ENCODE measurements at regions not wholly inside any gene's neighbourhood (a gene's known extent, or its start where the extent isn't known, plus 50 kb on each side); places are given as distances from the start of the nearest gene placed in this dataset.
"Not testable (repeated sequence)": the region's sequence is repeated elsewhere in the genome, so short reads cannot be mapped to it uniquely, and the experiment has no call there.

- no peak for DNase-seq
Measured at GRCh38 chr7:89401099-89401498, 605.6 kb upstream of the TEX47 start.

GRCh38 chr7:89401690-89402089 is 606.2 kb upstream of the TEX47 start:
- no peak for DNase-seq

- no peak for DNase-seq
Measured at GRCh38 chr7:89451911-89452310, 656.4 kb upstream of the TEX47 start.

- no peak for DNase-seq
Measured at GRCh38 chr7:89456556-89456955, 661.0 kb upstream of the TEX47 start.

- DNase-seq, result no peak
Measured at GRCh38 chr7:89458114-89458513, 662.6 kb upstream of the TEX47 start.

GRCh38 chr7:89474456-89474855 is 678.9 kb upstream of the TEX47 start:
- no peak for DNase-seq

GRCh38 chr7:89477991-89478390 is 676.3 kb upstream of the STEAP1 start:
- no peak for DNase-seq

- no peak for DNase-seq
Measured at GRCh38 chr7:89495704-89496103, 658.6 kb upstream of the STEAP1 start.

- DNase-seq, result no peak
Measured at GRCh38 chr7:89500084-89500483, 654.2 kb upstream of the STEAP1 start.

GRCh38 chr7:89503281-89503680 is 651.0 kb upstream of the STEAP1 start:
- DNase-seq, result no peak

GRCh38 chr7:89507034-89507433 is 647.2 kb upstream of the STEAP1 start:
- DNase-seq, result no peak

GRCh38 chr7:89511900-89512299 is 642.4 kb upstream of the STEAP1 start:
- no peak for DNase-seq

GRCh38 chr7:89514970-89515369 is 639.3 kb upstream of the STEAP1 start:
- DNase-seq, result no peak

- no peak for DNase-seq
Measured at GRCh38 chr7:89517815-89518214, 636.5 kb upstream of the STEAP1 start.

- no peak for DNase-seq
Measured at GRCh38 chr7:89549768-89550167, 604.5 kb upstream of the STEAP1 start.

- DNase-seq, result no peak
Measured at GRCh38 chr7:89554209-89554608, 600.1 kb upstream of the STEAP1 start.

GRCh38 chr7:89559596-89559995 is 594.7 kb upstream of the STEAP1 start:
- no peak for DNase-seq

GRCh38 chr7:89563597-89563996 is 590.7 kb upstream of the STEAP1 start:
- DNase-seq, result no peak

GRCh38 chr7:89584896-89585295 is 569.4 kb upstream of the STEAP1 start:
- no peak for DNase-seq

GRCh38 chr7:89593125-89593524 is 561.1 kb upstream of the STEAP1 start:
- DNase-seq, result no peak

GRCh38 chr7:89602984-89603383 is 551.3 kb upstream of the STEAP1 start:
- DNase-seq, result no peak

- no peak for DNase-seq
Measured at GRCh38 chr7:89605362-89605761, 548.9 kb upstream of the STEAP1 start.

GRCh38 chr7:89606511-89606910 is 547.8 kb upstream of the STEAP1 start:
- no peak for DNase-seq

- no peak for DNase-seq
Measured at GRCh38 chr7:89607792-89608191, 546.5 kb upstream of the STEAP1 start.

GRCh38 chr7:89616829-89617228 is 537.4 kb upstream of the STEAP1 start:
- not testable (repeated sequence) for DNase-seq

GRCh38 chr7:89618274-89618673 is 536.0 kb upstream of the STEAP1 start:
- DNase-seq, result no peak

Measured in NCI-H1092 (cell line).